ENCODE measurements at regions not wholly inside any gene's neighbourhood (a gene's known extent, or its start where the extent isn't known, plus 50 kb on each side); places are given as distances from the start of the nearest gene placed in this dataset.

DNA sequence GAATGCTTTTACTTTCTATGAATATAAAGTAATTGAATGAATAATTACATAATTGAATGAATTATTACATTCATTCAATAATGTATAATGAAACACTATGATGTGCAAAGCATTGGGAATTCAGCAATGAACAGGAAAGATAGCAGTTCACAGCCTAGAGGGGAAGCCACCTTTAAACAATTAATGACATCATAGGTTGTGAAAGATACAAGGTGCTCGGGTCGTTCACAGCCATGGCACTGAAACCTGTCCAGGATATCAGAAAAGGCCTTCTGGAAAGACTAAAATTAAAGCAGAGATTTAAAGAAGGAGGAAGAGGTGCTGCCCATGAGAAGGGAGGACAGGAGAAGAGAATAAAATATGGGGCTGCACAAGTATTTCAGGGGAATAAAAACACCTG lies 171.4 kb upstream of the KLF4 start:
- DNase-seq (ENCODE audit: low read depth in 2 of 2), result no peak

DNA sequence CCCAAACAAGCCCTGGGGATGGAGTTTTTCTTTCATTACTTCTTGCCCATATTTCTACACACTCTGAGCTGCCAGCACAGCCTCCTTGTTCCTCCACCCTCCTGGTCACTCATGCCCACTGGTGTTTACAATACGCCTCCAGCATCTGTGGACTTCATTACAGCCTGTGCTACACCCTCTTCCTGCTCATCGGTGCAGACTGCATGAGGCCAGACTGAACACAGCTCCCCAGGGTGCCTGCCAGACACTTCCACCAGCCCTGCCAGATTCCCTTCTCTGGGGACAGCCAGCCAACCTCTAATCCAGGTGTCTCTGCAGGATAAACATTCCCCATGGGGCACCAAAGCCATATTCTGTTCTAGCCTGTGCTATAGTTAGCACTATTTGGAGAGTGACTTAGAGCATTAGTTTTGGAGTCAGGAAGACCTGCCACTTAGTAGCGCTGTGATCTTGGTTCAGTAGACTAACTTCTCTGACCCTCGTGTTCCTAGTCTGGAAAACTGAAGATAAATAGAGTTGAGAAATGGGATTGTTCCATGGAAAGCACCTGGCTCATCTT lies 163.8 kb upstream of the KLF4 start:
- DNase-seq (ENCODE audit: low read depth in 2 of 2), result no peak

DNA sequence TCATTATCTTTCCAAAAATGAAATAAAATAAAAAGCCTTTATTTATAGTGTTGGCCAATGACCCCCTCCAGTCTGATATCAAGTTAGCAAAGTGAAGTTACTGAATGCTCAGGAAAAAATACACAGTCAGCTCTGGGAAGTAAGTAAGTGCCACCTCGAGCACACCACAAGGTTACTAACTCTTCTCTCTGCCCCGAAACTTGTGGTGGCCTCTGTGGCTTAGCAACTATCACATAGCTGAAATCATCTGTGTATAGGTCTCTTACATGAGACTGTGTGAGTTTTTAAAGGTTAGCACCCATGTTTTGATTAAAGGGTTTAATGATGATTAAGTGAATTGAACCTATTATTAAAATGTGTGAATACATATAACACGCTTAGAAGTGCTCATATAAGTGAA lies 161.4 kb upstream of the KLF4 start:
- DNase-seq (ENCODE audit: low read depth in 2 of 2), result no peak

DNA sequence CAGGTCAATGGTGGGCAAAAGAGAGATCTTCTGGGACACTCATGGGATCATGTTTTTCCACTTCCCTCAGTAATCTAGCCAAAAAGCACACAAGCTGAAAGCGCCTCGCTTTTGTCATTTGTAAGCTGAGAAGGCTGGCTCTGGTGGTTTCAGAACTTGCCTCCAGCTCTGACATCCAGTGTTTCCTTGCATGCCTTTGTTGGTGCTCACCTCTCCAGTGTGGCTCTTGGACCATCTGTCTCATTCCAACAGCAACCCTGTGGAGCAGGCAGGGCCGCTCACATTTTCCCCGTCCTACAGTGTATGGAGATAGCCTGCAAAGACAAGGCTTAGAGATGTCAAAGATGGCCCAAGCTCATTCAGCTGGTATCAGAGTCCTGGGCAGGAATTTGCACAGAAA lies 160.8 kb upstream of the KLF4 start:
- DNase-seq (ENCODE audit: low read depth in 2 of 2), result no peak

DNA sequence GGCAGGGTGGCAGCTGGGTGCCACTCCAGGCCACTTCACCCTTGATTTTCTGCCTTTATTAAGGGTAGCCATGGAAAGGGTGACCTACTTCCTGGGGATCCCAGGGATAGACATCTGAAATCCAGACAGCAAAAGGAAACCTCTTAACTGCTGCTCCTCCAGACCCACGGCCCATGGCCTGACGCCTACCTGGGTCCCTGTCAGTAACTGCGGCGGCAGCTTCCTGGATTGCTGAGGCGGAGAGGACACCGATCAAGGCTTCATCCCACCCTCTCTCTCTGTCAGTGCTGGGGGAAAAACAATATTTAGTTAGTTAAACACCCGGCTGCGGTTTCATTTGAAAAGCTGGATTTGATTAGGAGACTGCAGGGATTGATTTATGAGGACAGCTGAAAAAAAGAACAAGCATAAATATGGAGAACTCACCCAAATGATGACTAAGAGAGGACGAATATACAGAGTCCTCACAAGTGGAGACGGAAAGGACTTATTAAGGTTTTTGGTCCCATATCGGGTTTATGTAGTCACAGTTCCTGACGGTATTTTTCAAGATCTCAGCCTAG lies 158.7 kb upstream of the KLF4 start:
- DNase-seq (ENCODE audit: low read depth in 2 of 2), result no peak

DNA sequence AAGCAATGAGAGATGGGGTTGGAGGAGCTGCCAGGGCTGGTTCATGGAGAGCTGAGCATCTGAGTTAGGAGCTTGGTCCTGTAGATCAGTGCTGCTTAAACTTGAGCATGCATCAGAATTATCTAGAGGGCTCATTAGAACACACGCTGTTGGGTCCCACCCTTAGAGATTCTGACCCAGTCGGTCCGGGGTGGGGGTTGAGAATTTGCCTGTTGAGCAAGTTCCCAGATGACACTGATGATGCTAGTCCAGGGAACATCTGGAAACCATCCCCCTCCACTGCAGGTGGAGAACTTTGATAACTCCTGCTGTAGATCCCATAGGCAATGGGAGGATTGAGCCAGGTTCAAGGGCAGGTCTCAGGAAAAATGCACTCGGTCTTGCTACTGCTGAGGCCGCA lies 158.0 kb upstream of the KLF4 start:
- no peak for DNase-seq (ENCODE audit: low read depth in 2 of 2)

DNA sequence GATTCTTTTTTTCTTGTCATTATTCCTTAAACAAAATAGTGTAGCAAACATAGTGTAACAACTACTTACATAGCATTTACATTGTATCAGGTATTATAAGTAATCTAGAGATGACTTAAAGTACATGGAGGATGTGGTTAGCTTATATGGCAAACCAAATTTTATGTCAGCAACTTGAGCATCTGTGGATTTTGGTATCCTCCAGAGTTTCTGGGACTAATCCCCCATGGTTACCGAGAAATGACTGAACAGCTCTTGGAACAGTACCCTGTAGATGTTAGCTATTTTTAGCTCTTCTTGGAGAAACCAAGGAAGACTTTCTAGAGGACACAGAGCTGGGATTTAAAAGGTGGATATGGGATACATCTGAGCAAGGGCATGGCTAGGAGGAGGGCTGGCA lies 157.6 kb upstream of the KLF4 start:
- DNase-seq (ENCODE audit: low read depth in 2 of 2), result no peak

DNA sequence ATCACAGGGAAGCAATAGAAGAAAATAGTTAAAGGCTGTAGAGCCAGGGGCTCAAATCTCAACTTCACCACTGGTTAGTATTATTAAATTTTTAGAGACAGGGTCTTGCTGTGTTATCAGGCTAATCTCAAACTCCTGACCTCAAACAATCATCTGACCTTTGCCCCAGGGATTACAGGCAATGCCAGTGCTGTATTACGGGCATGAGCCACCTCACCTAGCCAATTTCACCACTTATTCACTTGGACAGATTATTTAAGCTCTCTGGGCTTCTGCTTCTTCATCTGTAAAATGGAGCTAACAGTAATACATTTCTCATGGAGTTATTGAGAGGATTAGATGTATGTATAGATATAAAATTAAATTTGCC lies 155.9 kb upstream of the KLF4 start:
- no peak for DNase-seq (ENCODE audit: low read depth in 2 of 2)

DNA sequence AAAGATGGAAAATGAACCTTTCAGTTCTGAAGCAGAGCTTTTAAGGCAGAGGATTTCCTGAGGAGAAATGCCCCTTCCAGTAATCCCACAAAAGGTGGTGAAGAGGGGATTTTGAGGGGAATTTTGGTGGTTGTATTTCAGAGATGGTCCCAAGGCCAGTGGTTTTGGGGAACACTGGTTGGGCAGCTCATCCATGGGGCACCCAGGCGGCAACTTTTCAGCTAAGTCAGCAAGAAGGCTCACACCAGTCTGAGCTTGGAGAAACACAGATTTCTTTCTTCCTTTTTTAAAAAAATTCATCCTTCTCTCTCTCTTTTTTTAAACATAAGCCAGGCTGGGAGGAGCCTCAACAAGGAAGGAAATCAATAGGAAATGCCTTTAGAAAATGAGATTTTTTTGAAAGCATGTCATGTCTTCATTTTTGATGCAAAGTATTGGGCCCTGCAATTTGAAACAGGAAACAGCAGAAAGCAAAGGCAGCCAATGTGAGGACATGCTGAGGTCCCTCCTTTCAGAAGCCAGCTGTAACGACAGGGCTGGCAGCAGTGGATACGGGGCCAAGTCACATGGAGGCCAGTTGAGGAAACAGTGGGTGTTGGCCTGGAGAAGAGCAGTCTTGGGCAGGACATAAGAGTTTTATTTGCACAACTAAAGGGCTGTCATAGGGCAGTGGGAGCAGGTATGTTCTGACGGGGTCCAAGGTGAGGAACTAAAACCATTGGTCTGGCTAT lies 155.3 kb upstream of the KLF4 start:
- no peak for DNase-seq (ENCODE audit: low read depth in 2 of 2)

DNA sequence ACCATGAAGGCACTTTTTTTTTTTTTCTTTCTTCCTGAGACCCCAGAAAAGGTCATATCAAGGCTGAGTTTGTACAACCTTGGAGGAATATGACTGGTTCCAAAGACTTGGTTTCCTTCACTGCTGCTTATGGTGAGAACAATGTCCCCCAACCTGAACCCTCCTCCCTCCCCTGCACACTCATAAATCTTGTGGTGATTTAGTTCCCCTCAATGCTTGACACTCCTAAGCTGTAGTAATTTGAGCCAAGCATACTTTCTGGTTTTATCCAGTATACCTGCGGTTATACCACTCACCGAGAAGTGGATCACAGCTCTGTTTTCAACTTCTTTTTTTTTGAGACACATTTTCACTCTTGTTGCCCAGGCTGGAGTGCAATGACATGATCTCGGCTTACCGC lies 149.9 kb upstream of the KLF4 start:
- DNase-seq (ENCODE audit: low read depth in 2 of 2), result no peak

DNA sequence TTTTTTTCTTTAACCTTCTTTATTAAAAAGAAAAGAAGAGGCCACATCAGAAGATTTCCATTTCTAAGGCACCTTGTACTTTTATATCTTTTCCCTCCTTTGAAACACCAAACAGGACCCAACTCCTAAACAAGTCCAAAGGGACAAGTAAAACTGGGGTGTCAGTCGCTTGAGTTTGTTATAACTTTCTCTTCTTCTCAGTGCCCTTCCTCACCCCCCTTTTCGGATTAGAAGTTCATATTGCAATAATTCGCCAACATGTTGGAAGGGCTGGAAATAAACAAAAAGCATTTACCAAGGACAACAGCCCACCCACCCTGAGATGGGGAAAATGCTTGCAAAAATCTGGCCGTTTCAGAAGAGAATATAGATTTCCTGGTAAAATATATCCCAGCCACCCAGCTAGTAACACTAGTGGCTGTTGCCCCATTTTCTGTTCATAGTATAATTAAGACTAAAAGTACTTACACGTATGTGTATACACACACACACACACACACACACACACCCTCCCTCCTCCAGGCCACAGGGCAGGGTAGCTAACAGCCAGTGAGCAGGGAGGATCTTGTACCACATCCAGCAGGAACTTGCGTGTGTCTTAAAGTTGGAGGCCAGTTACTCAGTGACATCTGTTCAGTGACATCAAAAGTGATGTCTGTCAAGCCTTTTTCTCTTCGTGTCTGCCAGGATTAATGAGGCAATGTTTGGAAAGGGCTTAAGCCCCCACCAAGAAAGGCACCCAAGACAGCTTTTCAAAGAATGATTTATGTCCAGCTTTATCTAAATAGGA lies 149.1 kb upstream of the KLF4 start:
- no peak for DNase-seq (ENCODE audit: low read depth in 2 of 2)

DNA sequence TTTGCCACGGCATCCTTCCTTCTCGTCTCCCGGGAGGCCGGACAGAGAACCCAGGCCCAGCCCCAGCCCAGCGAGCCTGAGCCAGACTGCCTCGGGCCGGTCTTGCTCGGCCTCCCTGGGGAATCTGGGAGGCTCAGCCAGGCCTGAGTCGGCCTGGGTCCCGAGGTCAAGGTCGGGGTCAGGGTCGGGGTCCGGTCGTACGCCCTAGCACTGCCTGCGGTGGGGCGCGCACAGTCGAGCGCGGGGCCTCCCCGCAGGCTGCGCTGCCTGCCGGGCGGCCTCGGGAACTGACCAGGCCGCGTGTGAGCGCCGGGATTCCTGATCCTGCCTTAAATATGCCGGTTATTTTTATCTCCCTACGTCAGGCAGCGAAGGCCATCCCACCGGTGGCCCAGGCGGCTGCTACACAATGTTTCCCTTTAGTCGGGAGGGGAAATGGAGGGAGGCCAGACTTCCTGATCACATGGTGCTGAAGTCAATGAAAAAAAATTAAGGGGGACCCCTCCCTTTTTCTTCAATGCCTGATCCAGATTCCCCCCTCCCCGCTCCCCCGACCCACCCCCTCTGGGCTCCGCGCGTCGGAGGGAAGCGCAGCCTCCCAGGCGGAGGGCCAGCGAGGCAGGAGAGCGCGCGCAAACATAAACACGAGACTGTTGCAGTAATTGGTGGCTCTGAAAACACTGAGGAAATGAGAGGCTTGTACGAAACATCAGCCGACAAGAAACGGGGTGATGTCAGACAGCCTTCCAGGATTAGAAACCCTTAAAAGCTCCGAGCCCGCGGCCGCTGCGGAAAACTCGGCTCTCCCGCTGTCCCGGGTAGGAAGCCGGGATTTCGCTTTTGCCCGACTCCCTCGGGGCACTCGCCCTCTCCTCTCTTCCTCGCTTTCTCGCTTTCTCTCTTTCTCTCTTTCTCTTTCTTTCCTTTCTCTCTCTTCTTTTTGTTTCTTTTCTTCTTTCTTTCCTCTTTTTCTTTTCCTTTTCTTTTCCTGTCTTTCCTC lies 148.2 kb upstream of the KLF4 start:
- no peak for DNase-seq (ENCODE audit: low read depth in 2 of 2)

DNA sequence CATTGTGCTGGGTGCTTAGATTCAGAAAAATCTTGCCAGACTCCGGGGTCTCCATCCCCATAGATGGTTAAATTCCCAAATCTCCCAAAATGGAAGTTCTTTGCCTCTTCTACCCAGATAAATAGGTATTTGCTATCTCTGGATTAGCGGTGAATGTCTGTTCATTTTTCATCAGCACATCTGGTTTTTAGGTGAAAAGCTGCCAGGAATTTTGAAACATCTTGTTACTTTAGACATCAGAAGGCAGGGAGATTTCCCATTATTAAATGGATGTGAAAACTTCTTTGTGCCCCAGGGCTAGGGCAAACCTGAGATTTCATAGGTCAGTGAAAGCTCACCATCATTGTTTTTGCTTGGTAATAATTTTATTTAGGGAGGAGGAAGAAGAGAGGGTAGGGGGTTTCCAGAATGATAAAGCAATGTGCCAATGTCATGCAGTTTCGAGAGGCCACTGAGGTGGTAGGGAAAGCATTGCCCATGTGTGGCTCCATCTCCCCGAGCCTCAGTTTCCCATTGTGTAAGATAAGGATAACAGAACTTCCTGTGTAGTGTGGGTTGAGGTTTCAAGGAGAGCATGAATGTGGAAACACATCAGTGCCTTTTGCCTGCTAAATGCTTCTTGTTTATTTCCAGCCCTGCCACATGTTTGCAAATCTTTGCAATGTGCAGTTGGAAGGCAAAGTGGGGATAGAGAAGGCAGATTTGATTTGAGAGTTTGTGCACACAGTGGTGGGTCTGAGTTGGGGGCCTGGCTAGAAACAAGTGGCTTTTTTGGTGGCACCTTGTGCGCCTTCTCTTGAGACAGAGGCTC lies 147.2 kb upstream of the KLF4 start:
- no peak for DNase-seq (ENCODE audit: low read depth in 2 of 2)

DNA sequence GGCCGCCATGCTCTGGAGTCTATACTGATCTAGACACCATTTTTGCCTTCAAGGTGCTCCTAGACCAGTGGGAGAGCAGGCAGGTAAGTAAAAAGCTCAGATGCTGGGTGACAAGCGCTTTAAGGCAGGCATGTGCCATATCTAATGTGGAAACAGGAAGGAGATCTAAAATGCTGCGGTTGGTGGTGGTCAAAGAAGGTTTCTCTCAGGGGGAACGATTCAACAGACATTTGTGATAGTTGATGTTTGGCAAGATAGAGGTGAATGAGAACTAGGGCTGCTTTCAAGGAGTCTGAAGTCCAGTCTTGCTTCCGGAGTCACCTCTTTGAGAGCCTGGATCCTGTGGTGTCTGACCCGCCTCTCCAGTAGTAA lies 146.2 kb upstream of the KLF4 start:
- DNase-seq (ENCODE audit: low read depth in 2 of 2), result no peak

DNA sequence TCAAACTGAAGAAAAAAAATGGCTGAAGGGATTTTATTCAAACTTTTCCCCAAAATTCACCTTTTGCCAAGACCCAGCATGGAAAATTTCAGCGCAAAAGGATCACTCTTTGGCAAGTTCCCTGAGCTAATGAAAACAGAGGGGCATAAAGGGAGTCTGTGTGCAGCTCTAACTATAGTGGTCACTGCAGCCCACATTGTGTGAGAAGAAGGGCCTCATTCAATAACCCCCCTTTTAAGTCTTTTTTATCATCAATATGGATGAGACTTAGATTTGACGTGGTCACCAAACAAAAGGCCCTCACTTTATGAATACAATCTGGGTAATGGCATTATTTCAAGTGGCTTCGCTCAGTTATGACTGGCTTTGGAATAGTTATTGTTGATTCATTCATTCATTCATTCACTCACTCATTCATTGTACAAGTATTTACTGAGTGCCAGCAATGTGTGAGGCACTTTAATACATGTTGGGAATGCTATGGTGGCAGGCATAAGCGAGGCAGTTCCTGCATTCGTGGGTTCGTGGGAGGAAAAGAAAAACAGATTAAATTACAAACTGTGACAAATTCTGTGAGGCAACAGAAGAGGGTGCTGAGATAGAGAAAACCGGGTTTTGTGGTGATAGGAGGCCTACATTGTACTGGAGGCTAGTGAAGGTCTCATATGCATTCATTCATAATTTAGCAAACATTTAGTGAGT lies 145.7 kb upstream of the KLF4 start:
- no peak for DNase-seq (ENCODE audit: low read depth in 2 of 2)

DNA sequence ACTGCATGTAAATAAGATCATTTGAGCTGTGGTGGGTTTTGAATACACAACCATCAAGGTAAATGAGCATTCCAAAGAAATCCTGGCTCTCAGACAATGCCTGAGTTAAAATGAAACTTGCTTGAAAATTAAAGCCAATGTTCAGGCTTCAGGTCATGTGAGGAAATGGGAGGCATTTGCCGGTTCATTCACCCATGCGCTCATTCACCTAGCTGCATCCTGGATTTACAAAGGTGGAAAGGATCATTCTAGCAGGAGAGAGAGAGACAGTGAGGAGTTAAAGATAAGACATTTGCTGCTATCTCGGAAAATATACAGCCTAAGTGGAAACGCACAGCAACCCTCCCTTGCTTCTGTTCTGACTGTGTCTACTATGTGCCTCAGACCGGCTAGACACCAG lies 143.8 kb upstream of the KLF4 start:
- DNase-seq (ENCODE audit: low read depth in 2 of 2), result no peak

DNA sequence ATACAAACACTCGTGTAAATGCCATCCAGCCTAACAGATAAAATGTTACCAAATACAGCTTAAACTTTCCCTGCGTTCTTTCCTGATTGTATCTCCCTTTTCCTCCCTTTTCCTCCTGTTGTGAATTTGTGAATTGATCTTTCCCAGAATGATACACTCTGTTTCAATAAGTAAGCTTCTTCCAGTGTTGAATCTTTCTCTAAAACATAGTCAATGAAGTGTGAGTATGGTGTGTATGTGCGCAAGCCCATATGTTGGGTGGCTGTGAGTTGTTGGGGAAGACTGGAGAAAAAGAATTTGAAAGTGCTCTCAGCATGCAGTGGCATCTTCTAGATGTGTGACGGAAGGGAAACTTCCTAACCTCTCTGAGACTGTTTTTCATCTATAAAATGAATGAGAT lies 143.1 kb upstream of the KLF4 start:
- DNase-seq (ENCODE audit: low read depth in 2 of 2), result no peak

DNA sequence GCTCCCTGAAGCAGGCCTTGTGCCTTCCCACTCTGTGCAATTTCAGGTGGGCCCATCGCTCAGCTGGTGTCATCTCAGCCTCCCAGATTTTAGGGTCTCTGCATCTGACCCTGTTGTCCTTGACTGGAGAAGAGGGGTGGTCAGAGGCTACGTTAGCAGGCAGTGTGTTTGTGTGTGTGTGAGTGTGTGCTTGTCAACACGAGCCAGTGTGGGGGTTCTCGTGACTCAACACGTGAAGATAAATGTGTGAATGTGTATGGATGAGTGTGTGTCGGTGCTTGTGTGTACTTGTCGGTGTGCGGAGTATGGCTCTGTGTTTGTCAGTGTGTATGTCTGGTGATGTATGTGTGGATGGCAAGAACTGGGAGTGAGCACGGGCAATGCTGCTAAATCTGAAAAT lies 142.6 kb upstream of the KLF4 start:
- no peak for DNase-seq (ENCODE audit: low read depth in 2 of 2)

DNA sequence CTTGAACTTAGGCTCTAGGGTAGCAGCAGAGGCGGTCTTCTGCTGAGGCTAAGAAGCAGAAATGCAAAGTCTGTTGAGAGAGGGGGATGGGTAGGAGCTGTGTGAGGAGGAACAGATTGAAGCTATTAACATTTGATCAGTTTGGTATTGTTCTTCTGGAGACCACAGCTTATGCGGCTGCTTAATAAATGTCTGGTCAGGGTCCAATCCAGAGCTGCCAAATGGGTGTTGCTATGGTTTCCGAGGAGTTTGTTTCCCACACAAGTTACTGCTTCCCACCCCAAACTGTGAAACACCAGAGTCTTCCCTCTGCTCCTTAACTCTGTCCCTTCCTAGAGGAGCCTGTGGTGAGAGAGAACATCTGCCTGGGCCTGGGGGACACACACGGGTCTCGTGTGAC lies 142.2 kb upstream of the KLF4 start:
- DNase-seq (ENCODE audit: low read depth in 2 of 2), result no peak

DNA sequence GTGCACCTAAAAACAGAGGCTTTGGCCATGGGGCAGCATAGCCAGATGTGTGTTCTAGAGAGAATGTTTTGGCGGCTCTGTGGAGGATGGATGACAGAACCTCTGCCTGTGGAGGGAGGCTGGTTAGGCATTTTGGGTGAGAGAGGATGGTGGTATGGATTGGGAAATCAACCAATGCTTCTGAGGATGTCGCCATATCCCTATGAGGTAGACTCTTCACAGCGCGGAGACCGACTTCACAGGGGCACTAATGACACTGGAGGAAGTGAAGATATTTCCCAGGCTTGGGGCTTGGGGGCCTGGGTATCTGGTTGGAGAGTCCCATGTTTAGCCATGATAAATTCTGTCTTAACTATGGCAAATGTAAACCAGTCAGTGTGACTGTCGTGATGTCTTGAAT lies 140.6 kb upstream of the KLF4 start:
- DNase-seq (ENCODE audit: low read depth in 2 of 2), result no peak
